ENCODE measurements at regions not wholly inside any gene's neighbourhood (a gene's known extent, or its start where the extent isn't known, plus 50 kb on each side); places are given as distances from the start of the nearest gene placed in this dataset.

GRCh38 chr14:79961197-79961596, 250.1 kb downstream of the DIO2 start:
- intact Hi-C loops (cut with micrococcal nuclease) (no loop called here), in situ Hi-C loops (cut with MboI) (no loop called here)
- WGBS (ENCODE audit: insufficient coverage, low coverage, missing lambda C conversion rate): 0% methylated on average over 2 of the region's 2 CpGs

GRCh38 chr14:79960288-79960687, 251.0 kb downstream of the DIO2 start:
- CTCF ChIA-PET (ENCODE audit: low intra/inter-chr PET ratio): no interaction called here
- POLR2A ChIA-PET: no interaction called here
- H3K27ac ChIP-seq (ENCODE audit: extremely low read depth, low read depth, low read length): no peak overlapping the region
- BruUV-seq (replicated peaks): no TSS peak
- H3K4me3 ChIP-seq: no peak overlapping the region
- no peak for DNase-seq (ENCODE audit: extremely low read depth in 1 of 4, low spot score in 3 of 4)
- no peak for FAIRE-seq
- H3K79me2 ChIP-seq (ENCODE audit: control insufficient read depth, insufficient read depth, low read length): no peaks in the 10 kb centered on the region
- 0% methylated on average over 1 of the region's 3 CpGs for WGBS (ENCODE audit: insufficient coverage, low coverage, missing lambda C conversion rate)
- H3K27me3 ChIP-seq (ENCODE audit: control insufficient read depth in 2 of 2, insufficient read depth in 2 of 2, low read length in 2 of 2): no peaks in the 10 kb centered on the region
- intact Hi-C loops (cut with micrococcal nuclease): no loop called here
- no peak for ATAC-seq
- H2AFZ ChIP-seq (ENCODE audit: low read depth, low read length): no peak overlapping the region
- H3K4me2 ChIP-seq (ENCODE audit: insufficient read depth, low read length): no peak overlapping the region
- no peaks in the 10 kb centered on the region for H3K9me1 ChIP-seq (ENCODE audit: control insufficient read depth, insufficient read depth, low read length)
- no peaks in the 10 kb centered on the region for H3K4me1 ChIP-seq (replicated peaks in 1 of 2; ENCODE audit: control insufficient read depth in 2 of 2, insufficient read depth in 2 of 2, low read length in 2 of 2)
- no peaks in the 10 kb centered on the region for H3K36me3 ChIP-seq (ENCODE audit: control insufficient read depth, insufficient read depth, low read length)
- H3K9me3 ChIP-seq (replicated peaks; ENCODE audit: control insufficient read depth, insufficient read depth, low read depth, low read length): no peaks in the 10 kb centered on the region
- in situ Hi-C loops (cut with MboI): no loop called here
- H3K9ac ChIP-seq (ENCODE audit: insufficient read depth in 1 of 2, low read depth in 2 of 2, low read length in 2 of 2): no peak overlapping the region
- no peaks in the 10 kb centered on the region for H4K20me1 ChIP-seq (replicated peaks; ENCODE audit: control insufficient read depth, insufficient read depth, low read length)
- TF ChIP-seq TAF1 (IDR thresholded peaks at IDR 0.05; ENCODE audit: control insufficient read depth, extremely low read depth, insufficient read depth, low read length, severe bottlenecking): no peak
- TF ChIP-seq ZNF41 (CRISPR knock-in tag; conservative IDR thresholded peaks at IDR 0.05): no peak
- no peak for TF ChIP-seq POLR2G (IDR thresholded peaks at IDR 0.05; ENCODE audit: low read depth, low read length)
- TF ChIP-seq ELF2 (CRISPR knock-in tag; IDR thresholded peaks at IDR 0.05): no peak
- TF ChIP-seq ZNF609 (CRISPR knock-in tag; IDR thresholded peaks at IDR 0.05; ENCODE audit: borderline replicate concordance): no peak
- TF ChIP-seq, protein P1, sequence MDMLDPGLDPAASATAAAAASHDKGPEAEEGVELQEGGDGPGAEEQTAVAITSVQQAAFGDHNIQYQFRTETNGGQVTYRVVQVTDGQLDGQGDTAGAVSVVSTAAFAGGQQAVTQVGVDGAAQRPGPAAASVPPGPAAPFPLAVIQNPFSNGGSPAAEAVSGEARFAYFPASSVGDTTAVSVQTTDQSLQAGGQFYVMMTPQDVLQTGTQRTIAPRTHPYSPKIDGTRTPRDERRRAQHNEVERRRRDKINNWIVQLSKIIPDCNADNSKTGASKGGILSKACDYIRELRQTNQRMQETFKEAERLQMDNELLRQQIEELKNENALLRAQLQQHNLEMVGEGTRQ (CRISPR knock-in tag; IDR thresholded peaks at IDR 0.05): no peak

More at GRCh38 chr14:79961197-79961596, 250.1 kb downstream of the DIO2 start:
- Histone ChIP-seq H3K27me3 (ENCODE audit: control insufficient read depth in 2 of 2, insufficient read depth in 2 of 2, low read length in 2 of 2) (no peaks in the 10 kb centered on the region), H2AFZ (ENCODE audit: low read depth, low read length) (no peak overlapping the region), H3K4me1 (replicated peaks in 1 of 2; ENCODE audit: control insufficient read depth in 2 of 2, insufficient read depth in 2 of 2, low read length in 2 of 2) (no peaks in the 10 kb centered on the region), H3K4me2 (ENCODE audit: insufficient read depth, low read length) (no peak overlapping the region), H3K36me3 (ENCODE audit: control insufficient read depth, insufficient read depth, low read length) (no peaks in the 10 kb centered on the region), H3K79me2 (ENCODE audit: control insufficient read depth, insufficient read depth, low read length) (no peaks in the 10 kb centered on the region), H4K20me1 (replicated peaks; ENCODE audit: control insufficient read depth, insufficient read depth, low read length) (no peaks in the 10 kb centered on the region), H3K4me3 (no peak overlapping the region), H3K9me1 (ENCODE audit: control insufficient read depth, insufficient read depth, low read length) (no peaks in the 10 kb centered on the region), H3K27ac (ENCODE audit: extremely low read depth, low read depth, low read length) (no peak overlapping the region), H3K9me3 (replicated peaks; ENCODE audit: control insufficient read depth, insufficient read depth, low read depth, low read length) (no peaks in the 10 kb centered on the region), H3K9ac (ENCODE audit: insufficient read depth in 1 of 2, low read depth in 2 of 2, low read length in 2 of 2) (no peak overlapping the region)
- ChIA-PET CTCF (ENCODE audit: low intra/inter-chr PET ratio) (no interaction called here), POLR2A (no interaction called here)
- no peak for TF ChIP-seq RBM17 (IDR thresholded peaks at IDR 0.05; ENCODE audit: borderline replicate concordance, low read depth, low read length)
- no peak for TF ChIP-seq SMARCA5 (IDR thresholded peaks at IDR 0.05)
- TF ChIP-seq MED1 (CRISPR knock-in tag; IDR thresholded peaks at IDR 0.05; ENCODE audit: borderline replicate concordance): no peak
- TF ChIP-seq, protein P2, sequence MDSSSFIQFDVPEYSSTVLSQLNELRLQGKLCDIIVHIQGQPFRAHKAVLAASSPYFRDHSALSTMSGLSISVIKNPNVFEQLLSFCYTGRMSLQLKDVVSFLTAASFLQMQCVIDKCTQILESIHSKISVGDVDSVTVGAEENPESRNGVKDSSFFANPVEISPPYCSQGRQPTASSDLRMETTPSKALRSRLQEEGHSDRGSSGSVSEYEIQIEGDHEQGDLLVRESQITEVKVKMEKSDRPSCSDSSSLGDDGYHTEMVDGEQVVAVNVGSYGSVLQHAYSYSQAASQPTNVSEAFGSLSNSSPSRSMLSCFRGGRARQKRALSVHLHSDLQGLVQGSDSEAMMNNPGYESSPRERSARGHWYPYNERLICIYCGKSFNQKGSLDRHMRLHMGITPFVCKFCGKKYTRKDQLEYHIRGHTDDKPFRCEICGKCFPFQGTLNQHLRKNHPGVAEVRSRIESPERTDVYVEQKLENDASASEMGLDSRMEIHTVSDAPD (CRISPR knock-in tag; IDR thresholded peaks at IDR 0.05): no peak
- no peak for TF ChIP-seq WHSC1 (IDR thresholded peaks at IDR 0.05; ENCODE audit: low read length)
- no peak for TF ChIP-seq PML (IDR thresholded peaks at IDR 0.05; ENCODE audit: low read length)
- BruUV-seq (replicated peaks): no TSS peak
- FAIRE-seq (no peak), DNase-seq (ENCODE audit: extremely low read depth in 1 of 4, low spot score in 3 of 4) (no peak), ATAC-seq (no peak)
